NCI-H187 treated with DMSO at 0.1 percent for 48 hours (cell line): ENCODE measurements at regions not wholly inside any gene's neighbourhood (a gene's known extent, or its start where the extent isn't known, plus 50 kb on each side); places are given as distances from the start of the nearest gene placed in this dataset.

Source experiments
- DNase-seq: peaks from one replicate; lab custom pipeline; 2025; lab: John Stamatoyannopoulos, UW

DNA sequence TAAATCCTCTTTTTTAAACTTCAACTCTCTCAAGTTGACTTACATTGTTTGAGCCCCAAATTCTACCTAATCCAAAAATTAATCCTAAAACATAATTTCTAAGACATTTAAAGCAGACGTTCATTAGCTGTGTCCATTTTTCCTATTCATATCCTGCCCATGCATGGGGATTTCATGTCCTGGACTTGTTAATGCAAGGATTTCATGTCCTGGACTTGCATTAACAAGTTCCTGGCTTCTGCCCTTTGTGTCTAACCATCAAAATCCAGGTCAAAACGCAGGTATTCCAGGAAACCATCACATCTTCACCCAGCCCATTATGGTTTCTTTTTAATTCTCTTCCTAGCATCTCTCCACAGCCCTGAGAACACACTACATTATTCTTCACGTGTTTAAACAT is 454.9 kb downstream of the KLF5 start:
- no peak for DNase-seq

DNA sequence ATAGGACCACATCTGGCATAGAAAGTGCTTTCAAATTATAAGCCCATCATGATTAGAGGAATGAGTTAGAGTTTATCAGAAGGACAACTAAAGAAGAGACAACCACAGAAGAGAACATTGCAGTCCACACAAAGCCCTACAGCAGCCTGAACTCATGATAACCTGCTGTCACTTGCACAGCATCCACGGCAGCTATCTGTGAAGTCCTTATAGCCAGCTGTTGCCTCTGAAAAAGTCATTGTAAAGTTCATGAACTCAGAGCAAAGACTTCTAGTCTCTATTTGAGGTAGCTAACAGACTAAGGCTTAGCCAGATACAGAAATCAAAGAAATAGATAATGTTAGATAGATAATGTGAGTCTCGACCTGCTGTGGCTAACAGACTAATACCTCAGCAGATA is 450.0 kb downstream of the KLF5 start:
- no peak for DNase-seq

- DNase-seq = no peak
These were observed 446.6 kb downstream of the KLF5 start for GRCh38 chr13:73505376-73505890.

DNA sequence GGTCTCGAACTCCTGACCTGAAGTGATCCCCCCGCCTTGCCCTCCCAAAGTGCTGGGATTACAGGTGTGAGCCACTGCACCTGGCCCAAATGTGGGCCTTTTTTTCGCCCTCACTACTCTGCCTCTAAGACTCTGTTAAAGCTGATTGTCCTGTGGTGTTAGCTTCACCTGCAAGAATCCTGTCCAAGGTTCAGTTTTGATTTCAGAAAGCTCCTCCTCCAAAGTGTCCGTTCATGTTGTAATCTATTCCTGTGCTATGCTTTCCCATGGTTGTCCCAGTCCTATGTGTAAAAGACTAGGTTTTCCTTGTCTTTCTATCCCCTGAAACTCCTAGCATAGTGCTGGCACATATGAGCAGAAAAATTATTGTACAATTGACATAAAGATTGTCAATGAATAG is 440.9 kb downstream of the KLF5 start:
- DNase-seq = no peak

- no peak for DNase-seq
These were observed 438.6 kb downstream of the KLF5 start for GRCh38 chr13:73497430-73497829.

GRCh38 chr13:73496711-73497110 is 437.9 kb downstream of the KLF5 start:
- no peak for DNase-seq

- no peak for DNase-seq
These were observed 434.0 kb downstream of the KLF5 start for GRCh38 chr13:73492811-73493210.

DNA sequence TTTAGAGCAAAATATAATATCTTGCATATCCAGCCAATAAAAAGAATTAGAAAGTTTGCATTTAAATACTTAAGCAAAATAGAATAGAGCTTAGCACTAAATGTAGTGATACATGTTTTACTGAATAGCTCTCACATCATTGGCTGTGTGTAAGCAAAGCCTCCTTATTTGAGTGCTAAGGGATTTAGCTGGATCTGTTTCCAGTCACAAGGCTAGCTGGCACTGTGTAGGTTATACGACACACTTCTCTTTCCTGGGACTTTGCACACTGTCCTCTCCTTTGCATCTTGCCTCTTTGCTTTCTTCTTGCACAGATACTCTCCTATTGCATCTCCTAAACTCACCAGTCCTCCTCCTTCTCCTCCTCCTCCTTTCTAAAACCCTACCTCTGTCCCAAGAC is 423.8 kb downstream of the KLF5 start:
- no peak for DNase-seq

DNA sequence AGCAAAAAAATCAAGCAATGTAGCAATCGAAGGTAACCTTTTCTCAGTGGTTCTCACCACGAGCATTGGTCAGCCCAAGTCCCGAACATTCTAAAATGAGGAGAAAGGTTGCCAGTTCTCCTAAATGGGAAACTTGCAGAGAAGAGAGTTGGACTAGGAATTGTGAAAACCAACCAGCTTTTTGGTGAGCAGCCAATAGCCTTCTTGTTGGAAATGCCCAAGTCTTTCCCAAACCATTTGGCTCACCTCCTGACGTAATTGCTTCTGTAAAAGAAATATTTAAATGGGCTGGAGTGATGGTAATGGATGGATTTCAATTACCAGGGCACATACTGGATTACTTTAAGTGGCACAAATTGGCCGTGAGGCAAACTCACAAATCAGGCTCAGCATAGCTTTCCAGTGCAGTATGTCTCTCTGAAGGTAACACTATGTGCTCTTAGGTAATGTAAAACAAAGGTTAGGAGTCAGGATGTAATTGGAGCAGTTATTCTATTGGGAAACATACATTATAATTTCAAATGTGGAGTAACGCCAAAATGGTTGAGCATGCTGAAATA is 423.2 kb downstream of the KLF5 start:
- DNase-seq = no peak

DNA sequence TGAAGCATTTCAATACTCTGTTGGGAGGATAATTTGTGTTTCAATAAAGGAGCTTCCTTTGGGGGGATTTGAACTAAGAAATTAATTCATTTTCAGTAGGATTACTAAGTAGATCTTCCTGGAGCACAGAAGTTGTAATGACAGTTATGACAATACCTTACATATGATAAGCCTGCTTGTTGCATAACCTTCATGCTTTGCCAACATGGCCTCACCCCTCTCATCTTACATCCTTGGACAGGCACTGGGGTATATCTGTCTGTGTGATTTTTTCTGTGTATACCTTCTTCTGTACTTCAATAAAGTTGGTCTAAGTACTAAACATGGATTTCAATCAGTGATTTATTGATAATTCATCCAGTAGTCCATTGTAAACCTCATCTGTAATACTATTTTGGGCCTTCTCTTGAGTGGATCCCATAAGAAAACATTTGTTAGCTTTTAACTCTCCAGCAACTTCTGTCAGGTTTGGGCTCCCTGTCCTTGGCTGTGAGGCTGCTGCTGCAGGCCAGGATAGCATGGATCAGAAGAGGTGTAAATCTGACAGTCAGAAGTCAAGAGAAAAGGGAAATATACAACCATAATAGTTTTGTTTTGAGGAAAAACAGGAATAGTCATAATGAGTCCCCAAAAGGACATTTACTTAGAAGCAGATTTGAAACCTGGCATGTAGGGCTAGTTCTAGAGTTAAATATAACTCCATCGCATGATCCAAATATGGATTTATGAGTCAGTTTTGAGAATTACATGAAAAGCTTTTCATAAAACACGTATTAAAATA is 422.2 kb downstream of the KLF5 start:
- DNase-seq = no peak

DNA sequence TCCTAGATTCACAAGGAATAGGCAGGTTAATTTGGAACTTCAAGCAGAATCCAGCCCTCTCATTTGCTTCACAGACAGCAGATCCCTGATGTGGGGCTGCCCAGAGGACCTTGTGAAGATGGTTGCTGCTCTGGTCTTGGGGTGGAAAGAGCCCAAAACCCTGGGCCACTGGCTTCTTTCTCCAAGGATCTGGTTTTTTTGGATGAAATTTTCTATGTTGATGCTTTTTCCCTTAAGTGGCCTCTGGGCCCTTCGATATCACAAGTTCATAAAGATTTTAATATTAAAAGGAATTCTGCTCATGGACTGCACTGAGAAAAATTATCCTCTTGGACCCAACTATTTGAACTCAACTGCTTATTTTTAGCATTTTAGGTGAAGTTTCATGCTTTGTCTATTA is 421.1 kb downstream of the KLF5 start:
- no peak for DNase-seq

- DNase-seq = no peak
These were observed 420.5 kb downstream of the KLF5 start for GRCh38 chr13:73479351-73479750.

DNA sequence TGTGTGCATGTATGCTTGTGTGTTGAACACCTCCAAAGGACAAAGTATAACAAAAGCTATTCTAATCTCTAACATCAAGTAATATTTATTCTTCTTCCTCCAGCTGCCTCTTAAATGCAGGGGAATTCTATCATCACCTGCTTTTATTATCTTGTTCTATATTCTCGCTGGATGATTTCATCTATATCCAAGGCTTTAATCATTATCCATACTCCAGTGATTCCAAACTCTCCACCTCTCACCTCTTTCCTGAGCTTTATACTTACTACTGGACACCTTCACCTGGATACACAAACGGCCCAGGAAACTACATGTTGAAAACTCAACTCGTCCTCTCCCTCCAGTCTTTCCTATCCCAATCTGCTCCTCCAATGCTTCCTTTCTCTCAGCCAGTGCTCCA is 418.6 kb downstream of the KLF5 start:
- DNase-seq = no peak

GRCh38 chr13:73473016-73473415 is 414.2 kb downstream of the KLF5 start:
- no peak for DNase-seq

- no peak for DNase-seq
These were observed 408.3 kb downstream of the KLF5 start for GRCh38 chr13:73467125-73467524.

DNA sequence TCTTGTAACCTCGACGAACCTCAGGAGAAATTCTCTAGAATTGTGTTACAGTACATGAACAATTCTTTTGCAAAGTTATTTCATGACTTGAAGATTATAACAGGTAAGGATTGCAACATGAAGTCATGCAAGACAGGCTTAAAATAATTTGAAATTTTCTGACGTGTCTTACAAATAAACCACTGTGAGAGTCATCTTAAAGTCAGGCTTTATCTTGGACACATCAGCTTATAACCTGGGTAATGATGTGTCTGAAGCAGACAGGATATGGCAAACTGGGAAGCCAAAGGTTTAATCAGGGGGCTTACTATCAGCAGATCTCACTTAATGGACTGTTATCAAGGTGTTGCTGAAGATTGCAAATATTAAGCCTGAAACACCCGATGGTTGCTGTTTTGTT is 407.8 kb downstream of the KLF5 start:
- DNase-seq = no peak

DNA sequence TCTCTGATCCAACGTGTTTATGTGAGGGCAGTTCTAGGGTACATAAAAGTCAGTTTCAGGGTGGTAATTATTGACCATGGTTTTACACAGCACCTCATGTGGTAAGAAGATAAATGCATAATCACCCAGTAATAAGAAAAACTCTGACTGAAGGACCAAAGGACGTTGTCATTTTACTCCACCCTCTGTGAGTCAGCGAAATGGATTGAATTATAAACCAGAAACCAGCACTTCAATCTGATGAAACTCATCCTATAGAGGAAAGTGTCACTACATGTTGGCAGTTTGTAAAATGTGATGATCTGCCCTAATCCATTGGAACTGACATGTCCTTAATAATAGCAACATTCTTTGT is 406.8 kb downstream of the KLF5 start:
- no peak for DNase-seq

DNA sequence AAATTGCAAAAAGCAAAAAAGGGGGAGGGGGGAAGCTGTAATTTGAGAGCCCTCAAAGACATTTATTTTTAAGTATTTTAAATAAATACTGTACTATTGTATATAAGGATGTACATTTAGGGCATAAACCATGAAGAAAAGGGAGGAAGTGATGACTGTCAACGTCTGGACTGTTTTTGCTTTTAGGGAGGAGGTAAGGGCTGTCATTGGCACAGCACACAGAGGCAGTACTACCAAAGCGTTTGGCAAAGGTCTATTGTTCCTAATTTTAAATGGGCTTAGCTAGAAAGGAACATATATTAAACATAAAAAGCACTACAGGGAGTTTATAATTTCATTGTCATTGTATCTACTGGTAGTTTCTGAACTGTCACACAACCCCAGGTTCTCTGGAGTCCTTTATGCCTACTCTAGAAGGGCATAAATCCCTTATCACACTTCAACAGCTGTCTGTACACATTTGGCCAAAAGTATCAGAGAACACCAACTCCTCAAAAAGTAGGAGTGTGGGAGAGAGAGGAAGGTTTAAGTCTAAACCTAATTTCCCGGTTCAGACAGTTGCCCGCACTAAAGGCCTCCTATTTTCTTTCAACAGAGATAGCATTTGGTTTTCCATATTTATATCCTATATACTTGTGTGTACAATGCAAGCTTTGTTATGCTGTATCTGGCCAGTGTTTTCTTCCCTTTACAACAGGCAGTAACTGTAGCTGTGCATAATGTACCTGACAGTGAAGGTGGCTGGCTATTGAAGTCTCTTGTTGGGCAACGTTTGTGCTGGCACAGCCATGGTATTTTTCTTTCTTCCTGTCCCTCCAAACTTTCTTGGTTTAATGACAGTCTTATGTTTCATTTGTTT is 406.2 kb downstream of the KLF5 start:
- no peak for DNase-seq

GRCh38 chr13:73462241-73462640 is 403.4 kb downstream of the KLF5 start:
- DNase-seq = no peak

DNA sequence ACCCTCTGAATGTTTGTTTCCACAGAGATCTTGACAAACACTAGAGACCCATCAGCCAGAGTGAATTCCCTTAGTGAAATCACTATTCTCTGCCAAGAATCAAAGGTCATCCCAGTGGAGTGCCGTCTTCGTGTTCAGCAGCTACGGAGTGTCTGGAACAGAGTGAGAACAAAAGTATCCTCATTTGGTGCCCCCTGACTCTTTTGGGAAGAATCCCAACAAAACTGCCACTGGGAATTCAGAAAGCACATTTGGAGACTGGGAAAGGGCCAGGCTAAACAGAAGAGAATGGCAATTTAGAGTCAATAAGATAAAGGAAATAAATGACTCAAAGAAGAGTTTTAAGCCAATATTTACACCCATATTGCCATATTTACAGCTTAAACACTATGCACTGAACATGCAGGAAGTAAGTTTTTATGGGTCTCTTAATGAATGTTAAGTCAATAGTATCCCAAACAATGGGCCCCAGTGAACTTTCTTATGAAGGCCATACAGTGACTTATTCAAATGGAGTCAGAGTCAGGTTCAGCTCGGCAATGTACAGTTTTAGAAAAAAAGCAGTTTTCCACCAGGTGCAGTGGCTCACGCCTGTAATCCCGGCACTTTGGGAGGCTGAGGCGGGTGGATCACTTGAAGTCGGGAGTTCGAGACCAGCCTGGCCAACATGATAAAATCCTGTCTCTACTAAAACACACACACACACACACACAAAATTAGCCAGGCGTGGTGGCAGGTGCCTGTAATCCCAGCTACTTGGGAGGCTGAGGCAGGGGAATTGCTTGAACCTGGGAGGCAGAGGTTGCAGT is 392.6 kb downstream of the KLF5 start:
- DNase-seq = no peak

- no peak for DNase-seq
These were observed 391.8 kb downstream of the KLF5 start for GRCh38 chr13:73450583-73450982.

GRCh38 chr13:73449252-73449651 is 390.4 kb downstream of the KLF5 start:
- DNase-seq = no peak
